ENCODE measurements at regions not wholly inside any gene's neighbourhood (a gene's known extent, or its start where the extent isn't known, plus 50 kb on each side); places are given as distances from the start of the nearest gene placed in this dataset.

DNA sequence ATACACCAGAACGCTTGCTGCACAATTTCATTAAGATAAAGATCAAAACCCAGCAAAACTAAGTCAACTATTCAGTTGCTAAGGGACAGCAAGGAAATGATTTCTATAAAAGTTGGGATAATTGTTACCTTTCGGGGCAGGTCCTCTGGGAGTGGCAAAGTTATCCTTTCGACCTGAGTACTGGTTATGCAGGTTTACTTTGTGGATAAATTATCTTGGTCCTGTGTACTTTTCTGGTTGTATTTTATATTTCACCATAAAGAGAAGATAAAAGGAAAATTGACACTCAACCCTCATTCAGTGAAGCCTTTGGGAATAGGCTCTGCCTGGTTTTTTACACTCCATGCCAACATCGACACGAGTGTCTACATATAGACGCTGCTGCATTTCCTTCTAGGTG is 146.5 kb downstream of the SYK start:
- no peak for DNase-seq

DNA sequence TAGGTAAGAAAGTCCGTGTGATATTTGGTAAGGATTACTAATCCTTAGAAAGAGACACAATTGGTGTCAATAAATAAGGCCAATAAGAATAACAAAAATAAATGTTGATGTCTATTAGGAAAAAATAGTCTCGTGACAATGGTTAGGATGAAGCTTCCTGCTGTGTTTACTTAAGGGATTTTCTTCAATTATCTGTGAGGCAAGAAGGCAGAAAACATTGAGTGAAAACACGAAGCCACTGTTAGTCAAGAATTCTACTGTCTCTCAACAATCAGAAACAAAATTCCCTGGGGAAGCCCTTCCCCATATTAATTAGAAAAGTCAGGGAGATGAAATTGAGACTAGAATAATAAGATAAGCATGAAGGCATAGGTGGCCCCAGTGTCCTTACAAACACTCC is 149.0 kb downstream of the SYK start:
- no peak for DNase-seq

DNA sequence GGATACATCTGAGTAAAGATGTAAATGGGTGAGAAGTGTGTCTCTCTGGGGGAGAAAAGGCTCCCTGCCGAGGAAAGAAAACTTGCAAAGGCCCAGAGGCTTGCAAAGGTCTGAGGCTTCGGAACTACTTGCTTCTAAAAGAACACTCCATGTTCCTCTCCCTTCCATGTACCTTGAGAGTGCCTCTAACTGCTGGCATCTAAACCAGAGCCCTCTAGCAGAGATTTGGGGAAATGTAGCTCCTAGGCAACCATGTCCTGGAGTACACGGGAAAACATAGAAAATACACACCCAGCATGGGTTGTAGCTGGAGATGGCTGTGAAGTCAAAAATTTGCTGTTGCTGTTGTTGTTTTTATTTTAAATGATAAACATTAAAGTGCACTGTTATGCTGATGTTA is 151.6 kb downstream of the SYK start:
- no peak for DNase-seq

DNA sequence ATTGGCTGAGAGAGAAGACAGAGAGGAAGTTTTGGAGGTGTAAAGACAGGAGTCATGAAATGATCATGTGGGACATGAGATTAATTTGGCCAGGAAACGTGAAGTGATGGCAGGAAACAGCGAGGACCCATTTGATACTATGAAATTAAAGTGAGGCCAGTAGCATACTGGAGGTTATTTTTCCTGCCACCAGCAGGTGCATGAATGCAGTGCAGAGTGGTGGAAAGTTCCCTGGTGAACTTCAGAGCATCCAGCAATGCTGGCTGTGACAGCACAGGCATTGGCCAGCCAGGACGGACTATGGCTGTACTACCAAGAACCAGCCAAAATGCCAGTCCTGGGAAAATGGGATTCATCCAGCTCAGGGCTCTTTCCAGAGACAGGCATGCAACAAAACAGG is 152.2 kb downstream of the SYK start:
- no peak for DNase-seq

DNA sequence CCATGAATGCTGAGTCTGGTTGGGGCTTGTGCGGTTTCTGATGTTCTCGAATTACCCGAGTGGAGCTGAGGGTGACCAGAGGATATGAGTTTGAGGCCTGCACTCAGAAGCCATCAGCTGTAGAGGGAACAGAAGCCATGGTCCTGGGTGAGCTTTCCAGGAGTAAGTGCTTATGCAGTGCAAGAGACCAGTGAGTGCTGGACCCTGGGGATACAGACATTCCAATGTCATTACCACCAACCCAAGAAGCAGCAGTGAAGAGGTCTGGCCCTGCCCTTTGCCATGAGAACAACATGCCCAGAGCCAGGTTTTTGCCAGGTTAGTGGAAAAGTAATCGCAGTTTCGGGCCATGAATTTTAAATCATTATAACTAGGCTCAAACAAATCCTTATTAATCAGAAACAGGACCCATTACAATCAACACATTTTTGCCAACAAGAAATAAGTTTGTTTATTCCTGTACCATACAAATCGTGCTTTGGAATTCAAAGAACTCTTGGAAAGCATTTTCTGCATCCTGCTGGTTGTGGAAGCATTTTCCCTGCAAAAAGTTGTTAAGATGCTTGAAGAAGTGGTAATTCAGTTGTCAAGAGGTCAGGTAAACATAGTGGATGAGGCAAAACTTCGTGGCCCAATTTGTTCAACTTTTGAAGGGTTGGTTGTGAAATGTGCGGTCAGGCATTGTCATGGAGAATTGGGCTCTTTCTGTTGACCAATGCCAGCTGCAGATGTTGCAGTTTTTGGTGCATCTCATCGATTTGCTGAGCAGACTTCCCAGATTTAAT is 154.6 kb downstream of the SYK start:
- DNase-seq: no peak

DNA sequence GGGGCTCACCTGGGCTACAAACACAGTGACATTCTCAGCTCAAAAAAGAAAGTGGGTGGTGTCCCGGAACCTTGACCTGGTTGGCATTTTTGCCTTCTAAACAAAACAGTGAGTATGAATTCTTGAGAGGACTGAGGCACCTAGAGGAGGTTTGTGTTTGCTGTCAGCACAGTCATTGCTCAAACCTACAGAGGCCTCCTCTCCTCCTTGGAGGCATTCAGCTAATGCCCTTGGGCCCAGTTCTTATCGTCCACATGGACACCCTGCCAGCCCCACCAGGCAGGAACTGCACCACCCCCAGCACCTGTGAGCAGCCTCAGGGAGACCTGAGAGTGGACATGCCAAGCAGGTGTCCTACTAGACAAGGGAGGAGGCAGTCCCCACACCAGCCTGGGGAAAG is 156.7 kb downstream of the SYK start:
- DNase-seq: no peak

DNA sequence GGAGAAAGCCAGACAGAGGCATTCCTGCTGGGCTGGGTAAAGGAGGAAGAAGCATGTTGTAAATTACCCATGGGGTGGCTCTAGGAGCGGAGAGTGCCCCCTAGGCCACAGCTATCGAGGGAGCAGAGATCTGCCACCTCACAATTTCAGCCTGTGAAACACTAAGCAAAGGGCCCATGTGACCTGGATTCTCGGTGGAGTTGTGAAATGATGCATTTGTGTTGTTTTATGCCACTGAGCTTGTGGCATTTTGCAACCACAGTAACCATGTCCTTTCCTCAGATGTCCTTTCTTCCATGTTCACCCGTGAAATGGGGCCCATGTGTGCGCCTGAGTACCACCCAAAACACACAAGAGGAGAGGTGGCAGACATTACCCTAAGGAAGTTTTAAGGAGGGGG is 159.3 kb downstream of the SYK start:
- DNase-seq: no peak

DNA sequence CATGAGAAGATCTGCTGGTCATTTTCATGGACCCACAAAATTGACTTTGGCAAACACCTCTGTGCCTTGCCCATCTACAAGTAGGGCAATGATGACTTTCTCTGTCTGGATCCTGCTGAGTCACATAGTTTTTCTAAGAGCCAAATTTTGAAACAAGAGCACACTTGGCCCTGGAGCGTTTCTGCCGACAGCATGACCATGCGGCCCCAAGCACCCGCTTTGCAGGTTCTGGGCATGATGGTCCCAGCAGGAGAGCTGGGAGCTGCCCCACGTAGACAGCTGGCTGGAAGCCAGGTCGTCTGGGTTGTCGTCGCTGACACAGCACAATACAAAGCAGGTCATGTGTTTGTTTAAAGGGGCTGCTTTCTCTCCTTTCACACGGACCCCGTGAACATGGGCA is 159.8 kb downstream of the SYK start:
- no peak for DNase-seq

DNA sequence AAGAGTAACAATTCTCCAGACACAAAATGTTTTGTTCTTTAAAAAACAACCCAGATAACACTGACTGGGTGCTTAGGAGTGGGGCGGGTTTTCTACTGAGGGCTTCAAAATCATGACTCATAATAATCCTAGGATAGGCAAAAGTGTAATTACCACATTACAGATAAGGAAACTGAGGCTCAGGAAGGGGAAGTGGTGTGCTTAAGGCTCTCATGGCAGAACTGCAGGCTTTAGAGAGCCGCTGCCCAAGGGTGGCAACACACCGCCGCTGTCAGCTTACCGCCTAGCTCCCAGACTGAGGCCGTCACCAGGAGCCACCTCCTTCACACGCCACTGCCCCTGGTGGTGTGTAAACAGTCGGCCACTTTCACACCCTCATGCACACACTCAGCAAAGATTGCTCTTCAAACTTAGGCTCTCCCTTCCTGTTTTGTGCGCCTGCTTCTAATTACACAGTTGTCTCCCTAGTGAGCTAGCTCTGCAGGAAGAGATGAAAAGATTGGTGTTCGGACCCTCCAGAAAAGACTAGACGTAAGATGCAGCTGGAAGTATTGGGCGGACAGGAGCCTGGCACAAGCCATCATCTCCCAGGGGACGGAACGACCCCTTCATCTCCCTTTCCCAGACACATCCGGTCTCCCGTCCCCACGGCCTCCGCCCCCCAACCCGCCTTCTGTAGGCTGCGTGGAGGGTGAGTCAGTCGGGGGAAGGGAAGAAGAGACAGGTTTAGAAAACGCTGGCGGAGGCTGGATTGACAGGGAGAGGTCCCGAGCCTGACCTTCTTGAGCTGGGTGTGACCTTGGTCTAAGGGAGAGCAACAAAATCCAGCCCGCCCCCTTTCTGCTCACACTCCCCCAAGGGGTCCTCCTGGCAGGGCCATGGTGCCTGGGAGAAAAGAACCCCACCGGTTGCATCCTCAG is 162.7 kb downstream of the SYK start:
- DNase-seq: no peak

DNA sequence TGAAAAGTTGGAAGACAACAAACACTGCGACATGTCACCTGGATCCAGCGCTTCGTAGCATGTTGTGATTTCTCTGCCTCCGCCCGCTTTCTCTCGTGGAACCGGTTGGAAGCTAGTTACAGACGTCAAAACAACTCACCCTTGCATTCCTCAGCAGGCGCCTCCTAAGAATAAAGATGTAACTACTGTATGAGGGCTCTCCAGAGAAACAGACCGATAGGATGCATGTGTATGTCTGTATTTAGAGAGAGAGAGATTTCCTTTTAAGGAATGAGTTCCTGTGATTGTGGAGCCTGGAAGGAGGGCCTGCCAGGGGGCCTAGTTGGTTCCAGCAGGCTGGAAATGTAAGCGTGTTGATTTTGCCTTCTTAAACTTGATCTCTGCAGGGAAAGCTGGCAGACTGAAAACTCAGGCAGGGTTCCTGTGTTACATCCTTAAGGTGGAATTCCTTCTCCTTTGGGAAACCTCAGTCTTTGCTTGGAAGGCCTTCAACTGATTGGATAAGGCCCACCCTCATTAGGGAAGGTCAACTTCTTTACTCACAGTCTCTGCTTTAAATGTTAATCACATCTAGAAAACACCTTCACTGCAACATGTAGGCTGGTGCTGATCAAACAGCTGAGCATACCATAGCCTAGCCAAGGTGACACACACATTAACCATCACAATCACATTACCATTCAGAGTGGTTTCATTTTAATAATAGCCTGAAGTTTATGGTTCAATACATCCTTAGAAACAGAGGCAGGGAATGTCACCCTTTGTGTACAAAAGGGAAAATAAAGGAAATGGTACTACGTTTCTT is 163.8 kb downstream of the SYK start:
- no peak for DNase-seq

DNA sequence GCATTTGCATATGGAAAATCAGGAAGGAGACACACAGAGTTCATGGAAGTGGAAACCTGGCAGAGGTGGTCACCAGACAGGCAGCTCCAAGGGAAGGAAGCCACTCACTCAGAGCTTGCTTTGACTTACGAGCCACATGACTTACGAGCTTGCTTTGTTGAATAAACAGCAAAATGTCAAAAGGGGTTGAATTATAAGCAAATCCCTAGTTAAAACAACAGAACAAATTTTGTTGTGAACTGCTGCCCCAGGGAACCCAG is 164.3 kb downstream of the SYK start:
- DNase-seq: no peak

DNA sequence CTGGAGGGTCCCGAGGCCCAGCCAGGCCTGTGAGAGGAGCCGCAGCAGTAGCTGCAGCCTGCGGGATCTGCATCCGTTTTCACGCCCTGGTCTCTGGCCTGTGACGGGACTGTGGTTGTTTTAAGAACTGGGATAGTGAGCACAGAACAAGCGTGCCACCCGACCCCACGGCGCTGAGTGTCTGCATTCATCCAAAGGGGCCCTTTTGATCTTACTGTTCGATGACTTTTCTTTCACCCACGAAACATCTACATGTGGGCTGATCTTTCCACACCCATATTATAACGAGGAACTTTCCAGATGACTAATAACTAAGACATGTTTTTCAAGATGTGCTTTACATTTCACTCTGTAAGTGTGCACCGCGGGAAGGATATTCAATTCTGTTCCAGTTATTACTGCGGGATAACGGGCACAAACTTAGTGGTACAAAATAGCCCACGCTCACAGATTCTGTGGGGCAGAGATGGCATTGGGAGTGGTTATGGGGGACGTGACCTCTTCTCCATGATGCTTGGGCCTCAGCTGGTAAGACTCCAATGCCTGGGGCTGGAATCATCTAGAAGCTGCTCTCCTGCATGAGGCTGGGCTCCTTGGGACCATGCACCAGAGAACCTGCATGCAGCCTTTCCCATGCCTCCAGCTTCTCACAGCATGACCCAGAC is 165.0 kb downstream of the SYK start:
- no peak for DNase-seq

DNA sequence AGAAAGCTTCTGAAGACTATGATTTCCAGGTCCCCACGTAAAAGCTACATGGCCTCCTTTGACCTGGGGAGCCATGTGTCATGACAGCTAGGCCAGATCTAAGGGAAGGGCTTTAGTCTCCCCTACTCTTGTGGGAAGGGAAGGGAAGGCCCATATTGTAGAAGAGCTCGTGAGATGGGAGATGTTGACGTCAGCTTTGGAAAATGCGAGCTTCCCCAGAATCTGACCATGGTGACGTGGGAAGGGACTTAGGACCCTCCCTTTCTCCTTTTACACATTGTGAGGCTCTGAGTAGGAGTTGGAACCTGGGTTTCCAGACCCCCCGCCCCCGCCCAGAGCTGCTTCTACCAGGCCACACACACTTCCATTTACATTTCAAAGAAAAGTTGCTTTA is 165.5 kb downstream of the SYK start:
- no peak for DNase-seq

DNA sequence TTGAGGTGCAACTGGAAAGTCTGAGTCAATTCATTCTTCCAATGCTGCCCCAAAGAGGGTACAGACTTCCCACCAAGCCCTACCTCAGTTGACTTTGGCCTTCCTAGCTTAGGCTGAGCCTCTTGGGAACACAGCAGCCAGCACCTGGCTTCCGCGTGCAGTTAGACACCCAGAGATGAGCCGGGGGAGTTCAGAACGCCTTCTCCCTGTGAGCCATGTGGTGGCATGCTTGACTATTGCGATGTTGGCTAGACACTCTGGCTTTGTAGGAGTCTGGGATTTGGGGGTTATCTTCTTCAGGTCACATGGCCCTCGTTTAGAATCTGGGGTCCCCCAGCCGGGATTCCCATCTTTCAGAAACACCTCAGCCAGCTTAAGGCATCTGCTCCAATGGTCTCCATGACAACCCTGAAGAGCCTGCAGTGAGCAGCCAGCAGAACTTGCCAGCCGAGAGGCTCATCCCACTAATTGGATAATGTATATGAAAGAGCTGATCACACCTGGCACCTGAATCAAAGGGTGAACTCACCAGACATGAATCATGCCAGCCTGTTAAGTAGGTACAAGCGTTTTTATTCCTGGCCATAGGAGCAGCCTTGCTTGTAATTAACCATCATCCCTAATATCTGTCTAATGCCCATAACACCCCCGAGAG is 167.5 kb downstream of the SYK start:
- no peak for DNase-seq

DNA sequence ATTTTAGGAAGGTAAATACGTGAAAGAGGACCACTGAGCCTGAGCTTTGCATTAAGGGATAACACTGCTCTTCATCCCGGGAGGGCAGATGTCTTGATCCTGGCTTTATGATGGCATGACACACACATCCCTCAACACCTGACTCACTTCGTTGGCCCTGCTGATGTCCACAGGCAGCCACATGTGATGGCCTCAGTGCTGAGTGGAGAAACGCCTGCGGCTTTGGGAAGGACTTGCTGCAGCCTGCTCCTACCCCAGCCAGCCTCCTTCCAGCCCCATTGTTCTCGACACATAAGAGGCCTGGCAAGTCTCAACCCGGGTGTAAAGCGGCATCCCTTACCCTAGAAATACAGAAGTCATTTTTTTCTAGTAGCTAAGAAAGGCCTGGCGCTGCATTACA is 169.0 kb downstream of the SYK start:
- no peak for DNase-seq

DNA sequence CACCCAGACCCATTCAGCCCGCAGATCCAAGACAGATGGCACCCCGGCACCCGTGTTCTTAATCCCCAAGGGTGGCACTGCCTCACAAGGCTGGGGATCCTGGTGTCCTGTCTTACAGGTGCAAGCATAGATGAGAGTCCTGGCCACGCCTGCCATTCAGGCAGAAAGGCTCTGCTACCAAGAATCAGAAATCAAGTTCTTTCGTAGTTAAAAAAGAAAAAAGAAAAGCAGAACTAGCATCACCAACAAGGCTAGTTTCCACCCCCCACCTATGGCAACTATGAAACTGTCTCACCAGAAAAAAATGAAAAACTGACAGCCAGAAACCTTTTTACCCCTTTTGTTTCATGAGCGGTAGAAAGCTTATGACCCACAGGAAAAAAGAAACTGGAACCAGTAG is 170.4 kb downstream of the SYK start:
- DNase-seq: no peak

DNA sequence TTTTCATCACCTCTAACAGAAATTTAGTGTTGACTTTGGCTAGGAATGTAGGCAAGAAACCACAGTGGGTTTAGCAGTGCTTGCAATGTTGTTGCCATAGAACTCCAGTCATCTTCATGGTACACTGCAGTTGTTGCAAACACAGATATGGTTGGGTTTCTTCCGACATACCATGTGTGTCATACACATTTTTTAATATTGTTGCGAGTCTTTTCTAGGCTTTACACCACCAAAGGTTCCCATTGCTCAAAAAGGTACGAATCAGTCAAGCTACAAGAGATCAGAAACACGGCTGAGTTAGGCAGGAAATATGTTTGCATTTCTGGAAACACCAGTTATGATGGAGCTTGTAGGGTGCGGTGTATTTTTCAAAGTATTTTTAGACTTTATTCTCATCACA is 172.4 kb downstream of the SYK start:
- DNase-seq: no peak

DNA sequence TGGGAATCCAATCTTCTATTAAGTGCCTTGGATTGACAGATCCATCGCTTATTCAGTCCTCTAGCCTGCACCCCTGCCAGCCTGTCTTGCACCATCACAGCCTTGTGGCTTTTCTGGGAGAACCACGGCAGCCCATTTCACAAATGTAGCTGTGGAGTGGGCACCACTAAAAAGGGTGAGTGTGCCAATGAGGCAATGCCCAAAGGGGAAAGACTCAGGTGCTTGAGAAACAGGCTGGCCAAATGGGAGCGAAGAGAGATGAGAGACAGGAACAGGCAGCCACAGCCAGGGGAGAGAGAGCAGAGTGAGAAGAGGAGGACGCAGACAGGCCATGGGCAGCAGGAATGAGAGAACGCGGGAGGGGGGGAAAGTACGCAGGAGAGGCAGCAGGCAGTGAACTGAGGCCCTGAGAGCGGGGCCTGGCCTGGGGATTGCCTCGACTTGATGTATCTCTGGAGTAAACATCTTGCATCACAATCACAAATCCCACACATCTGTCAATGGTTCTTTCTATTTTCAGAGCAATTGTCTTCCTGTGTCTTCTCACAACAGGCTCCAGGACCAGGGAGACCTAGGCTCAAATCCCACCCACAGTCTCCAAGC is 173.1 kb downstream of the SYK start:
- DNase-seq: no peak

DNA sequence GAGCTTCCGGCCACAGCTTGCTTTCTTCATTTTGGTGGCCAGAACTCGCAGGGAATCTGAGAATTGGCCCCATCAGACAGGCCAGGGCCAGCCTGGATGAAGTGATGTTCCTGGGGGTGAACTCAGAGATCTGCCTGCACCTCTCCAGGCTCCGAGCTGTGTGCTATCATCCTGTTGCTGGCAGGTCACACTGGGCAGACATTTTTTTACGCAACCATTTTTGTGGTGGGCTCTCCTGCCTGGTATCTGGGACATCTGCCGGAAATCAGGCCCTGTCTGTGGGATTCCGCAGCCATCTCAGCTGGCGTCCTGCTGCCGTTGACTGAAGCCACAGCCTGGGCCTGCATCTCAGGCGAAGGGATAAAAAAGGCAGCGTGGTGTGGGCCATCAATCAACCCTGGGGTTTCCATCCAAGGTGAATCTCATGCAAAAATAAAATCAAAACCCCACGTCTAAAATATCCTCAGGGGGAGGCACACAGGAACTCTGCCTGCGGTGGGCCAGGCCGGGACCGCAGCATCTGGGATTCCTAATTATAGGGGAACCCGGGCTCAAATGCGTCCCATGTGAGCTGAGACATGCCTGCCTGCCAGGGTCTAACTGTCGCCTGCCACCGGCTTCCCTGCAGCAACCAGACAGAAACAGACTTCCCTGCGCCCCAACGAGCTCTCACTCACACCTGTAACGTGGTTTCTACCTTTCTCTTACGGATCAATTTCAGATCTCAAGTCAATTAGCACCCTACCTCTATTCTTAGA is 174.3 kb downstream of the SYK start:
- no peak for DNase-seq

DNA sequence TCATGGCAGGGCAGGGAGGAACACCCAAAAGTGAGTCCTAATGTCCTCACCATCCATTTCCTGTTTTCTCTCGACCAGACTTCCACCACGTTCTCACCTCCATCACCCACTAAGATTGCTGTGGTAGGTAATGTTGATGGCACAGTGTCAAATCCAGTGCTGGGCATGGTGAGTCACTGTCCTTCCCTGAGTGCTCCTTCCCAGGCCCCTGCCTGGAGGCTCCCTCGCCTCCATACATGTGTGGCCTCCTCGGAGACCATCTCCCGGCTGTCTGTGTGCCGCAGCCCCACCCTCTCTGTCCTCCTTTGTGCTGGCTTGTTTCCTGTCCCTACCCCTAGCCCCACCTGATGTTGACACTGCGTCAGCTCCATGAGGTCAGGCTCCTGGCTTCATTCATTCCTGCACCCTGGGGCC is 177.5 kb downstream of the SYK start:
- DNase-seq: no peak

DNA sequence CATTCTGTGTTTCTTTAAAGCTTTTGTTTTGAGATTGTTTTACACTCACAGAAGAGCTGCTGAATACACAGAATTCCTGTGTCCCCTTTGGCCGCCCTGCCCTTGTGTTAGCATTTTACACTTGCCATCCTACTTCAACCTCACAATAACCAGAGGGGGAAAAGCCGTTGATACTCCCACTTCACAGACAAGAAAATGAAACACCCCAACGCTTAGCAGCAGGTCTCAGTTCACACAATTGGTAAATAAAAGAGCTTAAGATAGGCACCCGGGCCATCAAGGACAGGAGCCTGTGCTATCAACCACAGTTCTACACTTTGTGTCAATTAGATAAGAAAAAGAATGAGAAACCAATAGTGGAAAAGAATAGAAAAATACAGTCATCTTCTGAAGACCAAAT is 178.0 kb downstream of the SYK start:
- DNase-seq: no peak

DNA sequence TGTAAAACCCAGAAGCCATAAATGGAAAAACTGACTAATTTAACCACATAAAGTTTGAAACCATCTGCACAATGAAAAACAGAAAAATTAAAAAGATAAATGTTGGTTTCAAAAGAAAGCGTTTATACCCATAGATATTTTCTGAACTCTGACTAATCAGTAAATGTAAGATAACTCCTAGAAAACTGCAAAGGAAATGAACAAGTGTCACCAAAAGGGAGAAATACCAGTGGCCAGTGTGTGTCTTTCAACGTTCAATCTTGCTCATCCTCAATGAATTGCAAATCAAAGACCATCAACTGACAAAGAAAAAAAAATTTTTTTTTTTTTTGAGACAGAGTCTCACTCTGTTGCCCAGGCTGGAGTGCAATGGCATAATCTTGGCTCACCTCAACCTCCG is 180.1 kb downstream of the SYK start:
- no peak for DNase-seq
